ENCODE measurements at regions not wholly inside any gene's neighbourhood (a gene's known extent, or its start where the extent isn't known, plus 50 kb on each side); places are given as distances from the start of the nearest gene placed in this dataset.

- peak; percentile 55 for DNase-seq (ENCODE audit: low spot score)
Observed at GRCh38 chr4:100736641-100737451, 219.0 kb upstream of the EMCN start.

GRCh38 chr4:100728861-100729260 is 211.0 kb upstream of the EMCN start:
- DNase-seq (ENCODE audit: low spot score): no peak

- no peak for DNase-seq (ENCODE audit: low spot score)
Observed at GRCh38 chr4:100722866-100723459, 205.1 kb upstream of the EMCN start.

- no peak for DNase-seq (ENCODE audit: low spot score)
Observed at GRCh38 chr4:100722133-100722532, 204.3 kb upstream of the EMCN start.

- no peak for DNase-seq (ENCODE audit: low spot score)
Observed at GRCh38 chr4:100721490-100721889, 203.7 kb upstream of the EMCN start.

GRCh38 chr4:100721077-100721476 is 203.3 kb upstream of the EMCN start:
- DNase-seq (ENCODE audit: low spot score): no peak

- no peak for DNase-seq (ENCODE audit: low spot score)
Observed at GRCh38 chr4:100716416-100716815, 198.6 kb upstream of the EMCN start.

- DNase-seq (ENCODE audit: low spot score): no peak
Observed at GRCh38 chr4:100708776-100709175, 191.0 kb upstream of the EMCN start.

GRCh38 chr4:100707786-100708185 is 190.0 kb upstream of the EMCN start:
- DNase-seq (ENCODE audit: low spot score): peak; percentile 11

- DNase-seq (ENCODE audit: low spot score): no peak
Observed at GRCh38 chr4:100696531-100696930, 178.7 kb upstream of the EMCN start.

GRCh38 chr4:100695871-100696270 is 178.0 kb upstream of the EMCN start:
- no peak for DNase-seq (ENCODE audit: low spot score)

GRCh38 chr4:100695039-100695654 is 177.3 kb upstream of the EMCN start:
- DNase-seq (ENCODE audit: low spot score): no peak

GRCh38 chr4:100694467-100694866 is 176.6 kb upstream of the EMCN start:
- DNase-seq (ENCODE audit: low spot score): no peak

- DNase-seq (ENCODE audit: low spot score): no peak
Observed at GRCh38 chr4:100690812-100691211, 173.0 kb upstream of the EMCN start.

GRCh38 chr4:100688368-100688767 is 170.5 kb upstream of the EMCN start:
- DNase-seq (ENCODE audit: low spot score): no peak

GRCh38 chr4:100682477-100683218 is 164.8 kb upstream of the EMCN start:
- DNase-seq (ENCODE audit: low spot score): no peak

- no peak for DNase-seq (ENCODE audit: low spot score)
Observed at GRCh38 chr4:100681289-100681688, 163.5 kb upstream of the EMCN start.

- no peak for DNase-seq (ENCODE audit: low spot score)
Observed at GRCh38 chr4:100679926-100680325, 162.1 kb upstream of the EMCN start.

- no peak for DNase-seq (ENCODE audit: low spot score)
Observed at GRCh38 chr4:100674976-100675375, 157.2 kb upstream of the EMCN start.

GRCh38 chr4:100657187-100657586 is 139.4 kb upstream of the EMCN start:
- no peak for DNase-seq (ENCODE audit: low spot score)

- no peak for DNase-seq (ENCODE audit: low spot score)
Observed at GRCh38 chr4:100651499-100652175, 133.8 kb upstream of the EMCN start.

- DNase-seq (ENCODE audit: low spot score): no peak
Observed at GRCh38 chr4:100649417-100649816, 131.6 kb upstream of the EMCN start.

Measured in GM03348 (cell line).